ENCODE measurements at regions not wholly inside any gene's neighbourhood (a gene's known extent, or its start where the extent isn't known, plus 50 kb on each side); places are given as distances from the start of the nearest gene placed in this dataset.

GRCh38 chr12:124625867-124626675 is 58.7 kb upstream of the NCOR2 start:
- no peak overlapping the region for H2AFZ ChIP-seq (ENCODE audit: low read depth, low read length)
- H3K36me3 ChIP-seq (replicated peaks; ENCODE audit: low read depth, low read length), result no peaks in the 10 kb centered on the region
- TF ChIP-seq EZH2phosphoT487 (IDR thresholded peaks at IDR 0.05; ENCODE audit: low read depth) (no peak), CTCF (IDR thresholded peaks at IDR 0.05; ENCODE audit: low read depth, low read length) (no peak)
- H3K9ac ChIP-seq (ENCODE audit: low read length), result no peak overlapping the region
- H3K4me3 ChIP-seq (ENCODE audit: low read length), result no peak overlapping the region
- H3K9me3 ChIP-seq (ENCODE audit: insufficient read depth, low read length), result no peaks in the 10 kb centered on the region
- H3K27ac ChIP-seq (ENCODE audit: low read length), result no peak overlapping the region
- H3K79me2 ChIP-seq (ENCODE audit: low read length), result no peaks in the 10 kb centered on the region
- no peaks in the 10 kb centered on the region for H3K4me1 ChIP-seq (ENCODE audit: low read length)
- H3K4me2 ChIP-seq (ENCODE audit: low read length), result no peak overlapping the region
- H3K27me3 ChIP-seq (ENCODE audit: low read depth, low read length), result no peaks in the 10 kb centered on the region; the same call in 1 of the 2 replicates
- no peaks in the 10 kb centered on the region for H4K20me1 ChIP-seq (ENCODE audit: insufficient read depth, low read length)

GRCh38 chr12:124624823-124625222 is 57.4 kb upstream of the NCOR2 start:
- H3K9me3 ChIP-seq (ENCODE audit: insufficient read depth, low read length), result no peaks in the 10 kb centered on the region
- H3K9ac ChIP-seq (ENCODE audit: low read length), result no peak overlapping the region
- H2AFZ ChIP-seq (ENCODE audit: low read depth, low read length), result no peak overlapping the region
- H3K27me3 ChIP-seq (ENCODE audit: low read depth, low read length), result no peaks in the 10 kb centered on the region; the same call in 1 of the 2 replicates
- TF ChIP-seq EZH2phosphoT487 (IDR thresholded peaks at IDR 0.05; ENCODE audit: low read depth), result no peak
- no peak for TF ChIP-seq CTCF (IDR thresholded peaks at IDR 0.05; ENCODE audit: low read depth, low read length)
- H3K79me2 ChIP-seq (ENCODE audit: low read length), result no peaks in the 10 kb centered on the region
- no peak overlapping the region for H3K4me3 ChIP-seq (ENCODE audit: low read length)
- H3K4me2 ChIP-seq (ENCODE audit: low read length), result no peak overlapping the region
- H3K4me1 ChIP-seq (ENCODE audit: low read length), result no peaks in the 10 kb centered on the region
- H3K27ac ChIP-seq (ENCODE audit: low read length), result no peak overlapping the region
- H4K20me1 ChIP-seq (ENCODE audit: insufficient read depth, low read length), result no peaks in the 10 kb centered on the region
- no peaks in the 10 kb centered on the region for H3K36me3 ChIP-seq (replicated peaks; ENCODE audit: low read depth, low read length)

GRCh38 chr12:124623344-124624035 is 56.1 kb upstream of the NCOR2 start:
- no peak overlapping the region for H2AFZ ChIP-seq (ENCODE audit: low read depth, low read length)
- TF ChIP-seq CTCF (IDR thresholded peaks at IDR 0.05; ENCODE audit: low read depth, low read length), result no peak
- no peak for TF ChIP-seq EZH2phosphoT487 (IDR thresholded peaks at IDR 0.05; ENCODE audit: low read depth)
- no peaks in the 10 kb centered on the region for H3K9me3 ChIP-seq (ENCODE audit: insufficient read depth, low read length)
- no peak overlapping the region for H3K4me2 ChIP-seq (ENCODE audit: low read length)
- H3K27ac ChIP-seq (ENCODE audit: low read length), result no peak overlapping the region
- H3K27me3 ChIP-seq (ENCODE audit: low read depth, low read length), result no peaks in the 10 kb centered on the region; the same call in 1 of the 2 replicates
- no peaks in the 10 kb centered on the region for H3K4me1 ChIP-seq (ENCODE audit: low read length)
- H4K20me1 ChIP-seq (ENCODE audit: insufficient read depth, low read length), result no peaks in the 10 kb centered on the region
- H3K36me3 ChIP-seq (replicated peaks; ENCODE audit: low read depth, low read length), result no peaks in the 10 kb centered on the region
- no peaks in the 10 kb centered on the region for H3K79me2 ChIP-seq (ENCODE audit: low read length)
- H3K4me3 ChIP-seq (ENCODE audit: low read length), result no peak overlapping the region
- H3K9ac ChIP-seq (ENCODE audit: low read length), result no peak overlapping the region

- H2AFZ ChIP-seq (ENCODE audit: low read depth, low read length), result no peak overlapping the region
- H3K9me3 ChIP-seq (ENCODE audit: insufficient read depth, low read length), result no peaks in the 10 kb centered on the region
- no peak overlapping the region for H3K27ac ChIP-seq (ENCODE audit: low read length)
- H3K9ac ChIP-seq (ENCODE audit: low read length), result no peak overlapping the region
- no peak overlapping the region for H3K4me2 ChIP-seq (ENCODE audit: low read length)
- H3K4me3 ChIP-seq (ENCODE audit: low read length), result no peak overlapping the region
- TF ChIP-seq EZH2phosphoT487 (IDR thresholded peaks at IDR 0.05; ENCODE audit: low read depth) (no peak), CTCF (IDR thresholded peaks at IDR 0.05; ENCODE audit: low read depth, low read length) (no peak)
- no peaks in the 10 kb centered on the region for H3K79me2 ChIP-seq (ENCODE audit: low read length)
- no peaks in the 10 kb centered on the region; the same call in 1 of the 2 replicates for H3K27me3 ChIP-seq (ENCODE audit: low read depth, low read length)
- H4K20me1 ChIP-seq (ENCODE audit: insufficient read depth, low read length), result no peaks in the 10 kb centered on the region
- H3K4me1 ChIP-seq (ENCODE audit: low read length), result no peaks in the 10 kb centered on the region
- no peaks in the 10 kb centered on the region for H3K36me3 ChIP-seq (replicated peaks; ENCODE audit: low read depth, low read length)
Measured at GRCh38 chr12:124622764-124623163, 55.4 kb upstream of the NCOR2 start.
